SJCRH30 (cell line): ENCODE measurements at regions not wholly inside any gene's neighbourhood (a gene's known extent, or its start where the extent isn't known, plus 50 kb on each side); places are given as distances from the start of the nearest gene placed in this dataset.
A peak's percentile ranks its signal among the peaks of the same experiment; 100 is the strongest.
"Not testable (repeated sequence)": the region's sequence is repeated elsewhere in the genome, so short reads cannot be mapped to it uniquely, and the experiment has no call there.

ENCODE experiments used
- DNase-seq, 2 experiments: peaks; one replicate each; pipeline ENCODE4 v3.0.0-alpha.2; 2015 to 2020
- H3K27ac ChIP-seq: fragments of 250-450 bp; sonication (Bioruptor Pico); 2 replicates; pipeline ENCODE4 v1.5.1; 2020; ENCODE audit warnings: mild to moderate bottlenecking, moderate library complexity
- H3K27me3 ChIP-seq: fragments of 250-450 bp; sonication (Bioruptor Pico); 2 replicates; pipeline ENCODE4 v1.5.1; 2020; ENCODE audit warnings: mild to moderate bottlenecking, moderate library complexity
- H3K36me3 ChIP-seq: fragments of 250-450 bp; sonication (Bioruptor Pico); 2 replicates; pipeline ENCODE4 v1.5.1; 2020; ENCODE audit warnings: mild to moderate bottlenecking, moderate library complexity
- H3K4me1 ChIP-seq: fragments of 250-450 bp; sonication (Bioruptor Pico); 2 replicates; pipeline ENCODE4 v1.5.1; 2020; ENCODE audit warnings: mild to moderate bottlenecking, moderate library complexity
- H3K4me3 ChIP-seq: fragments of 250-450 bp; sonication (Bioruptor Pico); 2 replicates; pipeline ENCODE4 v1.5.1; 2020; ENCODE audit warnings: mild to moderate bottlenecking, moderate library complexity
- H3K9me3 ChIP-seq: fragments of 250-450 bp; sonication (Bioruptor Pico); replicated peaks from 2 replicates; pipeline ENCODE4 v1.5.1; 2020; ENCODE audit warnings: mild to moderate bottlenecking, moderate library complexity

GRCh38 chr4:130029442-130029841 lies 933.5 kb downstream of the C4orf33 start:
- Histone ChIP-seq H3K4me3 (no peak overlapping the region), H3K27ac (no peak overlapping the region), H3K9me3 (no peaks in the 10 kb centered on the region), H3K4me1 (no peaks in the 10 kb centered on the region), H3K36me3 (no peaks in the 10 kb centered on the region), H3K27me3 (no peaks in the 10 kb centered on the region)
- no peak for DNase-seq

GRCh38 chr4:130031858-130032257 lies 935.9 kb downstream of the C4orf33 start:
- no peak for DNase-seq
- no peaks in the 10 kb centered on the region for H3K4me1 ChIP-seq

GRCh38 chr4:130033657-130034056 lies 937.7 kb downstream of the C4orf33 start:
- H3K27me3 ChIP-seq, H3K4me1 ChIP-seq, H3K27ac ChIP-seq, H3K4me3 ChIP-seq, DNase-seq, H3K9me3 ChIP-seq, H3K36me3 ChIP-seq: not testable (repeated sequence)

More at GRCh38 chr4:130031858-130032257, 935.9 kb downstream of the C4orf33 start:
- H3K4me3 ChIP-seq = no peak overlapping the region
- H3K27ac ChIP-seq = no peak overlapping the region
- no peaks in the 10 kb centered on the region for H3K9me3 ChIP-seq
- H3K36me3 ChIP-seq = no peaks in the 10 kb centered on the region
- no peaks in the 10 kb centered on the region for H3K27me3 ChIP-seq

GRCh38 chr4:130034876-130035275 lies 938.9 kb downstream of the C4orf33 start:
- no peaks in the 10 kb centered on the region for H3K36me3 ChIP-seq
- DNase-seq = no peak
- H3K27ac ChIP-seq = no peak overlapping the region
- no peaks in the 10 kb centered on the region for H3K27me3 ChIP-seq
- no peaks in the 10 kb centered on the region for H3K4me1 ChIP-seq
- H3K9me3 ChIP-seq = no peaks in the 10 kb centered on the region
- H3K4me3 ChIP-seq = no peak overlapping the region

GRCh38 chr4:130035391-130035790 lies 939.4 kb downstream of the C4orf33 start:
- H3K4me3 ChIP-seq = no peak overlapping the region
- no peaks in the 10 kb centered on the region for H3K36me3 ChIP-seq
- no peaks in the 10 kb centered on the region for H3K4me1 ChIP-seq
- H3K27ac ChIP-seq = no peak overlapping the region
- DNase-seq = no peak
- no peaks in the 10 kb centered on the region for H3K27me3 ChIP-seq
- no peaks in the 10 kb centered on the region for H3K9me3 ChIP-seq

- not testable (repeated sequence) for DNase-seq, H3K4me1 ChIP-seq, H3K4me3 ChIP-seq, H3K27ac ChIP-seq, H3K27me3 ChIP-seq, H3K9me3 ChIP-seq, H3K36me3 ChIP-seq
These were observed 941.9 kb downstream of the C4orf33 start for GRCh38 chr4:130037866-130038265.

GRCh38 chr4:130038540-130038939 lies 942.6 kb downstream of the C4orf33 start:
- DNase-seq, H3K9me3 ChIP-seq, H3K4me3 ChIP-seq, H3K36me3 ChIP-seq, H3K4me1 ChIP-seq, H3K27me3 ChIP-seq, H3K27ac ChIP-seq: not testable (repeated sequence)

GRCh38 chr4:130043732-130044160 lies 947.8 kb downstream of the C4orf33 start:
- H3K9me3 ChIP-seq = no peaks in the 10 kb centered on the region
- H3K4me1 ChIP-seq = no peaks in the 10 kb centered on the region
- H3K27me3 ChIP-seq = no peaks in the 10 kb centered on the region
- no peak overlapping the region for H3K27ac ChIP-seq
- no peak for DNase-seq
- H3K36me3 ChIP-seq = no peaks in the 10 kb centered on the region
- H3K4me3 ChIP-seq = no peak overlapping the region

GRCh38 chr4:130044788-130045531 lies 949.0 kb downstream of the C4orf33 start:
- DNase-seq = no peak

GRCh38 chr4:130053723-130054122 lies 957.8 kb downstream of the C4orf33 start:
- H3K27me3 ChIP-seq = no peaks in the 10 kb centered on the region
- DNase-seq = no peak
- H3K4me1 ChIP-seq = no peaks in the 10 kb centered on the region
- no peaks in the 10 kb centered on the region for H3K9me3 ChIP-seq
- no peaks in the 10 kb centered on the region for H3K36me3 ChIP-seq
- no peak overlapping the region for H3K27ac ChIP-seq
- no peak overlapping the region for H3K4me3 ChIP-seq

More at GRCh38 chr4:130044788-130045531, 949.0 kb downstream of the C4orf33 start:
- H3K36me3 ChIP-seq = no peaks in the 10 kb centered on the region
- no peak overlapping the region for H3K27ac ChIP-seq
- H3K4me1 ChIP-seq = no peaks in the 10 kb centered on the region
- no peaks in the 10 kb centered on the region for H3K9me3 ChIP-seq
- no peaks in the 10 kb centered on the region for H3K27me3 ChIP-seq
- no peak overlapping the region for H3K4me3 ChIP-seq

- DNase-seq = peak in 1 of 2 experiments; percentile 12
- H3K9me3 ChIP-seq = no peaks in the 10 kb centered on the region
- no peak overlapping the region for H3K27ac ChIP-seq
- no peak overlapping the region for H3K4me3 ChIP-seq
- H3K36me3 ChIP-seq = no peaks in the 10 kb centered on the region
- no peaks in the 10 kb centered on the region for H3K4me1 ChIP-seq
- no peaks in the 10 kb centered on the region for H3K27me3 ChIP-seq
These were observed 959.0 kb downstream of the C4orf33 start for GRCh38 chr4:130054908-130055307.

- Histone ChIP-seq H3K4me3 (no peak overlapping the region), H3K27me3 (no peaks in the 10 kb centered on the region), H3K4me1 (no peaks in the 10 kb centered on the region), H3K27ac (no peak overlapping the region), H3K36me3 (no peaks in the 10 kb centered on the region), H3K9me3 (no peaks in the 10 kb centered on the region)
- no peak for DNase-seq
These were observed 960.3 kb downstream of the C4orf33 start for GRCh38 chr4:130056286-130056685.

- Histone ChIP-seq H3K4me3 (no peak overlapping the region), H3K36me3 (no peaks in the 10 kb centered on the region), H3K27ac (no peak overlapping the region), H3K27me3 (no peaks in the 10 kb centered on the region), H3K9me3 (no peaks in the 10 kb centered on the region), H3K4me1 (no peaks in the 10 kb centered on the region)
- DNase-seq = no peak
These were observed 968.5 kb downstream of the C4orf33 start for GRCh38 chr4:130064471-130064870.

- Histone ChIP-seq H3K27me3 (no peaks in the 10 kb centered on the region), H3K4me3 (no peak overlapping the region), H3K4me1 (no peaks in the 10 kb centered on the region), H3K36me3 (no peaks in the 10 kb centered on the region), H3K9me3 (no peaks in the 10 kb centered on the region), H3K27ac (no peak overlapping the region)
- no peak for DNase-seq
These were observed 971.5 kb downstream of the C4orf33 start for GRCh38 chr4:130067419-130067818.

- Histone ChIP-seq H3K36me3 (no peaks in the 10 kb centered on the region), H3K27ac (no peak overlapping the region), H3K27me3 (no peaks in the 10 kb centered on the region), H3K9me3 (no peaks in the 10 kb centered on the region), H3K4me3 (no peak overlapping the region), H3K4me1 (no peaks in the 10 kb centered on the region)
- DNase-seq = no peak
These were observed 972.1 kb downstream of the C4orf33 start for GRCh38 chr4:130068072-130068471.

GRCh38 chr4:130071746-130072145 lies 975.8 kb downstream of the C4orf33 start:
- no peak overlapping the region for H3K27ac ChIP-seq
- H3K27me3 ChIP-seq = no peaks in the 10 kb centered on the region
- peak; percentile 13 to 20 for DNase-seq
- H3K36me3 ChIP-seq = no peaks in the 10 kb centered on the region
- no peaks in the 10 kb centered on the region for H3K4me1 ChIP-seq
- H3K9me3 ChIP-seq = no peaks in the 10 kb centered on the region
- H3K4me3 ChIP-seq = no peak overlapping the region
